ENCODE measurements at regions not wholly inside any gene's neighbourhood (a gene's known extent, or its start where the extent isn't known, plus 50 kb on each side); places are given as distances from the start of the nearest gene placed in this dataset.

DNA sequence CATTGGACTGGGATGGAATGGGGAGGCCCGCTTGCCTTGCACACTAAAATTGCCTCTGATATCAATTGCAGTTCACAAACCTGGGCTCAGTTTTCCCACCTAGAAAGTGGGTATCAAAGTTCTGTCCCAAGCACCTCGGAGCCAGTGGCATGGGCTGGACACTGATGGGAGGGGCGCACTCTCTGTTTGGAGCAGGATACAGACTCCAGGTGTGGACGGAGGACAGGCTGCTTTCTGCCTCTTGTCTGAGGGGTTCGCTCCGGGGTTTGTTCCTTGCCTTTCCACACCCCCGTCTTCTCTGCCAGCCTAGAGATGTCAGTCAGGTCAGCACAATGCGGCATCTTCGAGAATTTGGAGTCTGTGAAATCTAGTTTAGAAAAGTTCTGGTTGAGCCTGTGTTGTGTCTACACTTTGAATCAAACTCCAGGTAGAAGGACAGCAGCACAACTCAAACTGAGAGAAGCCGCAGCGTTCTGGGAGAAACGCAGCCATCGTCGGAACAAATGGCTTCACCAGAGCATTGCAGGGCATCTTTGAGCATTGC is 141.9 kb downstream of the TEX29 start:
- Mint-ChIP-seq H3K4me1 (no peaks in the 10 kb centered on the region; the same call in 2 of the 3 replicates), H3K9me3 (peaks cover 3% of the 10 kb centered on the region; the same call in 1 of the 3 replicates), H3K27ac (no peak overlapping the region), H3K27me3 (ENCODE audit: insufficient read depth, low read depth, poor library complexity) (peaks cover 5% of the 10 kb centered on the region), H3K4me3 (no peak overlapping the region), H3K36me3 (ENCODE audit: low read depth) (no peaks in the 10 kb centered on the region)
- ATAC-seq (no peak), DNase-seq (ENCODE audit: low spot score) (no peak)
- Histone ChIP-seq H3F3A (replicated peaks; ENCODE audit: low read depth) (no peaks in the 10 kb centered on the region), H3K36me3 (ENCODE audit: insufficient read depth) (no peaks in the 10 kb centered on the region), H4K20me1 (replicated peaks; ENCODE audit: insufficient read depth) (no peaks in the 10 kb centered on the region), H3K4me3 (no peak overlapping the region), H3K4me2 (no peak overlapping the region), H3K27me3 (ENCODE audit: insufficient read depth) (no peaks in the 10 kb centered on the region), H3K27ac (ENCODE audit: low read depth) (no peak overlapping the region), H2AFZ (no peak overlapping the region), H3K4me1 (ENCODE audit: insufficient read depth) (no peaks in the 10 kb centered on the region), H3K79me2 (replicated peaks; ENCODE audit: insufficient read depth) (no peaks in the 10 kb centered on the region), H3K9me2 (ENCODE audit: insufficient read depth) (no peaks in the 10 kb centered on the region)
- TF ChIP-seq, protein P1, sequence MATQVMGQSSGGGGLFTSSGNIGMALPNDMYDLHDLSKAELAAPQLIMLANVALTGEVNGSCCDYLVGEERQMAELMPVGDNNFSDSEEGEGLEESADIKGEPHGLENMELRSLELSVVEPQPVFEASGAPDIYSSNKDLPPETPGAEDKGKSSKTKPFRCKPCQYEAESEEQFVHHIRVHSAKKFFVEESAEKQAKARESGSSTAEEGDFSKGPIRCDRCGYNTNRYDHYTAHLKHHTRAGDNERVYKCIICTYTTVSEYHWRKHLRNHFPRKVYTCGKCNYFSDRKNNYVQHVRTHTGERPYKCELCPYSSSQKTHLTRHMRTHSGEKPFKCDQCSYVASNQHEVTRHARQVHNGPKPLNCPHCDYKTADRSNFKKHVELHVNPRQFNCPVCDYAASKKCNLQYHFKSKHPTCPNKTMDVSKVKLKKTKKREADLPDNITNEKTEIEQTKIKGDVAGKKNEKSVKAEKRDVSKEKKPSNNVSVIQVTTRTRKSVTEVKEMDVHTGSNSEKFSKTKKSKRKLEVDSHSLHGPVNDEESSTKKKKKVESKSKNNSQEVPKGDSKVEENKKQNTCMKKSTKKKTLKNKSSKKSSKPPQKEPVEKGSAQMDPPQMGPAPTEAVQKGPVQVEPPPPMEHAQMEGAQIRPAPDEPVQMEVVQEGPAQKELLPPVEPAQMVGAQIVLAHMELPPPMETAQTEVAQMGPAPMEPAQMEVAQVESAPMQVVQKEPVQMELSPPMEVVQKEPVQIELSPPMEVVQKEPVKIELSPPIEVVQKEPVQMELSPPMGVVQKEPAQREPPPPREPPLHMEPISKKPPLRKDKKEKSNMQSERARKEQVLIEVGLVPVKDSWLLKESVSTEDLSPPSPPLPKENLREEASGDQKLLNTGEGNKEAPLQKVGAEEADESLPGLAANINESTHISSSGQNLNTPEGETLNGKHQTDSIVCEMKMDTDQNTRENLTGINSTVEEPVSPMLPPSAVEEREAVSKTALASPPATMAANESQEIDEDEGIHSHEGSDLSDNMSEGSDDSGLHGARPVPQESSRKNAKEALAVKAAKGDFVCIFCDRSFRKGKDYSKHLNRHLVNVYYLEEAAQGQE (IDR thresholded peaks at IDR 0.05; ENCODE audit: unreplicated experiment), result no peak
- TF ChIP-seq, protein P2, sequence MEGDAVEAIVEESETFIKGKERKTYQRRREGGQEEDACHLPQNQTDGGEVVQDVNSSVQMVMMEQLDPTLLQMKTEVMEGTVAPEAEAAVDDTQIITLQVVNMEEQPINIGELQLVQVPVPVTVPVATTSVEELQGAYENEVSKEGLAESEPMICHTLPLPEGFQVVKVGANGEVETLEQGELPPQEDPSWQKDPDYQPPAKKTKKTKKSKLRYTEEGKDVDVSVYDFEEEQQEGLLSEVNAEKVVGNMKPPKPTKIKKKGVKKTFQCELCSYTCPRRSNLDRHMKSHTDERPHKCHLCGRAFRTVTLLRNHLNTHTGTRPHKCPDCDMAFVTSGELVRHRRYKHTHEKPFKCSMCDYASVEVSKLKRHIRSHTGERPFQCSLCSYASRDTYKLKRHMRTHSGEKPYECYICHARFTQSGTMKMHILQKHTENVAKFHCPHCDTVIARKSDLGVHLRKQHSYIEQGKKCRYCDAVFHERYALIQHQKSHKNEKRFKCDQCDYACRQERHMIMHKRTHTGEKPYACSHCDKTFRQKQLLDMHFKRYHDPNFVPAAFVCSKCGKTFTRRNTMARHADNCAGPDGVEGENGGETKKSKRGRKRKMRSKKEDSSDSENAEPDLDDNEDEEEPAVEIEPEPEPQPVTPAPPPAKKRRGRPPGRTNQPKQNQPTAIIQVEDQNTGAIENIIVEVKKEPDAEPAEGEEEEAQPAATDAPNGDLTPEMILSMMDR (conservative IDR thresholded peaks at IDR 0.05; ENCODE audit: low read depth in 2 of 2), result no peak
- TF ChIP-seq ZNF331 (CRISPR knock-in tag; IDR thresholded peaks at IDR 0.05; ENCODE audit: low read depth) (no peak), STAT1 (IDR thresholded peaks at IDR 0.05; ENCODE audit: unreplicated experiment) (no peak), ZNF114 (CRISPR knock-in tag; IDR thresholded peaks at IDR 0.05) (no peak), JUNB (IDR thresholded peaks at IDR 0.05; ENCODE audit: unreplicated experiment) (no peak), NANOG (IDR thresholded peaks at IDR 0.05; ENCODE audit: borderline replicate concordance) (no peak), EZH2phosphoT487 (IDR thresholded peaks at IDR 0.05; ENCODE audit: unreplicated experiment) (no peak), CREB1 (CRISPR knock-in tag; IDR thresholded peaks at IDR 0.05; ENCODE audit: low read depth) (no peak)

DNA sequence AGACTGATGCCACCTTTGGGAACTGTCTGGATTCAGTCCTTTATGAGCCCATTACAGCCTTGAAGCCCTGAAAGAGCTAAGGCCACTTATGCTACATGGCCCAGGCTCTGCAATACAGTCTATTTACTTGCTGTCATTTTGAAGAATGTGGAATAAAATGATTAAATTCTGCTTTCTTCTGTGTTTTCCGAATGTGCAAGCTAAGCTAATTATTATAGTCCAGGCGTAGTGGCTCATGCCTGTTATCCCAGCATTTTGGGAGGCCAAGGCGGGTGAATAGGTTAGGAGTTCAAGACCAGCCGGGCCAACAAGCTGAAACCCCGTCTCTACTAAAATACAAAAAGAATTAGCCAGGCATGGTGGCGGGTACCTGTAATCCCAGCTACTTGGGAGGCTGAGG is 142.5 kb downstream of the TEX29 start:
- no peak overlapping the region for H3K4me2 ChIP-seq
- no peak overlapping the region for H3K27ac Mint-ChIP-seq
- no peak overlapping the region for H3K27ac ChIP-seq (ENCODE audit: low read depth)
- no peaks in the 10 kb centered on the region for H3K4me1 ChIP-seq (ENCODE audit: insufficient read depth)
- no peaks in the 10 kb centered on the region for H4K20me1 ChIP-seq (replicated peaks; ENCODE audit: insufficient read depth)
- H3K9me2 ChIP-seq (ENCODE audit: insufficient read depth), result no peaks in the 10 kb centered on the region
- H3K27me3 ChIP-seq (ENCODE audit: insufficient read depth), result no peaks in the 10 kb centered on the region
- H3K4me3 ChIP-seq, result no peak overlapping the region
- H3K9me3 Mint-ChIP-seq, result no peaks in the 10 kb centered on the region
- H3K36me3 Mint-ChIP-seq (ENCODE audit: low read depth), result no peaks in the 10 kb centered on the region
- H3K79me2 ChIP-seq (replicated peaks; ENCODE audit: insufficient read depth), result no peaks in the 10 kb centered on the region
- H2AFZ ChIP-seq, result no peak overlapping the region
- DNase-seq (ENCODE audit: low spot score) (no peak), ATAC-seq (no peak)
- H3K27me3 Mint-ChIP-seq (ENCODE audit: insufficient read depth, low read depth, poor library complexity), result peaks cover 5% of the 10 kb centered on the region
- no peaks in the 10 kb centered on the region for H3K36me3 ChIP-seq (ENCODE audit: insufficient read depth)
- no peaks in the 10 kb centered on the region for H3F3A ChIP-seq (replicated peaks; ENCODE audit: low read depth)
- no peak overlapping the region for H3K4me3 Mint-ChIP-seq
- no peaks in the 10 kb centered on the region; the same call in 2 of the 3 replicates for H3K4me1 Mint-ChIP-seq
- TF ChIP-seq ZNF114 (CRISPR knock-in tag; IDR thresholded peaks at IDR 0.05) (no peak), EZH2 (IDR thresholded peaks at IDR 0.05; ENCODE audit: low read depth, unreplicated experiment) (no peak), CREB1 (CRISPR knock-in tag; IDR thresholded peaks at IDR 0.05; ENCODE audit: low read depth) (no peak), POLR2AphosphoS5 (IDR thresholded peaks at IDR 0.05; ENCODE audit: low read depth) (no peak), ZNF331 (CRISPR knock-in tag; IDR thresholded peaks at IDR 0.05; ENCODE audit: low read depth) (no peak), STAT1 (IDR thresholded peaks at IDR 0.05; ENCODE audit: unreplicated experiment) (no peak), NANOG (IDR thresholded peaks at IDR 0.05; ENCODE audit: borderline replicate concordance) (no peak)
- TF ChIP-seq, protein P2 (conservative IDR thresholded peaks at IDR 0.05; ENCODE audit: low read depth in 2 of 2), result no peak
- TF ChIP-seq, protein P1 (IDR thresholded peaks at IDR 0.05; ENCODE audit: unreplicated experiment), result no peak

Data from GM23338 (cell line).